Activated CD8-positive, alpha-beta T cell treated with anti-CD3 and anti-CD28 coated beads, Interleukin-2, amount 10 ng/mL, durations not matched to agents 7 days and 5 days (primary cell): ENCODE measurements at regions not wholly inside any gene's neighbourhood (a gene's known extent, or its start where the extent isn't known, plus 50 kb on each side); places are given as distances from the start of the nearest gene placed in this dataset.
"Not testable (repeated sequence)": the region's sequence is repeated elsewhere in the genome, so short reads cannot be mapped to it uniquely, and the experiment has no call there.

Experiments
- ATAC-seq: fragments of 150-1000 bp; cut with Tn5 transposase; one replicate; pipeline ENCODE4 v1.10.0; 2021; ENCODE audit warnings: moderate library complexity
- CTCF ChIA-PET: fragments of 350-600 bp; sonication (Branson Sonifier 250); formaldehyde crosslinking; loops from one replicate; lab custom pipeline; 2021; ENCODE audit warnings: antibody characterized with exemption; lab: Charles Lee
- POLR2A ChIA-PET: fragments of 350-600 bp; sonication (Branson Sonifier 250); formaldehyde crosslinking; loops from one replicate; lab custom pipeline; 2021; ENCODE audit warnings: antibody characterized with exemption; lab: Charles Lee
- DNase-seq: peaks from one replicate; pipeline ENCODE4 v3.0.0-alpha.2; 2020
- H3K27ac Mint-ChIP-seq: one replicate; pipeline ENCODE4 v1.8.0; 2021; ENCODE audit warnings: mild to moderate bottlenecking, mixed read lengths
- H3K27me3 Mint-ChIP-seq: one replicate; pipeline ENCODE4 v1.8.0; 2021; ENCODE audit warnings: low read depth, mixed read lengths
- H3K36me3 Mint-ChIP-seq: one replicate; pipeline ENCODE4 v1.8.0; 2021; ENCODE audit warnings: low read depth, mixed read lengths
- H3K4me1 Mint-ChIP-seq: one replicate; pipeline ENCODE4 v1.8.0; 2021; ENCODE audit warnings: low read depth, mixed read lengths
- H3K4me3 Mint-ChIP-seq: one replicate; pipeline ENCODE4 v1.8.0; 2021; ENCODE audit warnings: mild to moderate bottlenecking, mixed read lengths
- H3K9me3 Mint-ChIP-seq: one replicate; pipeline ENCODE4 v1.8.0; 2022; ENCODE audit warnings: mixed read lengths; ENCODE audit not compliant: insufficient read depth

DNA sequence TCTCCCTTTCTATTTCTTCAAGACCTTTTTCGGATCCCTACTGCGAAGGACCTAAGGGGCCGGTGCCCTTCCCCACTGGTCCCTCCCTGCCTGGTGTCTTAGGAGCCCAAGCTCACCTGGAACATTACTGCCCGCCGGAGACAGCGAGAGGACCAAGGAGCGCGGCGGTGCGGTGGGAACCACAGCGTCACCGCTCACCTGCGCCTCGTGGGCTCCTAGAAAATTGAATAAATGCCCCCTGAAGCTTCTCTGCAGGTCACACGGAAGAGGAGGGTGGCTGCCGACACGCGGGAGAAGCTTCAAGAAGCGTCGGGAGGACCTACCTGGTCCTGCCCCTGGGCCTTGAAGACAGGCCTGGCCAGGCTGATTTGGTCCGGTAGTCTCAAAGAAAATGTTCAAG is 65.2 kb downstream of the PPIAL4A start:
- POLR2A ChIA-PET: no interaction called here
- Mint-ChIP-seq H3K27ac (no peak overlapping the region), H3K4me1 (no peaks in the 10 kb centered on the region), H3K27me3 (no peaks in the 10 kb centered on the region), H3K36me3 (peaks cover 32% of the 10 kb centered on the region), H3K4me3 (no peak overlapping the region), H3K9me3 (no peaks in the 10 kb centered on the region)
- CTCF ChIA-PET: no interaction called here
- ATAC-seq (no peak), DNase-seq (no peak)

DNA sequence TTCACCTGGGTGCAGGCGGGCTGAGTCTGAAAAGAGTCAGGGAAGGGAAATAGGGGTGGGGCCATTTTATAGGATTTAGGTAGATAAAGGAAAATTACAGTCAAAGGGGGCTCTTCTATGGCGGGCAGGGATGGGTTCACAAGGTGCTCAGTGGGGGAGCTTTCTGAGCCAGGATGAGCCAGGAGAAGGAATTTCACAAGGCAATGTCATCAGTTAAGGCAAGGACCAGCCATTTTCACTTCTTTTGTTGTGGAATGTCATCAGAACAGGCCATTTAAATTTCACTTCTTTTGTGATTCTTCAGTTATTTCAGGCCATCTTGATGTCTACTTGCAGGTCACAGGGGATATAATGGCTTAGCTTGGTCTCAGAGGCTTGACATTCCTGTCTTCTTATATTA is 66.4 kb downstream of the PPIAL4A start:
- ATAC-seq, H3K4me3 Mint-ChIP-seq, H3K27me3 Mint-ChIP-seq, H3K4me1 Mint-ChIP-seq, H3K27ac Mint-ChIP-seq, POLR2A ChIA-PET, H3K9me3 Mint-ChIP-seq, CTCF ChIA-PET, DNase-seq: not testable (repeated sequence)
- H3K36me3 Mint-ChIP-seq: peaks cover 30% of the 10 kb centered on the region

DNA sequence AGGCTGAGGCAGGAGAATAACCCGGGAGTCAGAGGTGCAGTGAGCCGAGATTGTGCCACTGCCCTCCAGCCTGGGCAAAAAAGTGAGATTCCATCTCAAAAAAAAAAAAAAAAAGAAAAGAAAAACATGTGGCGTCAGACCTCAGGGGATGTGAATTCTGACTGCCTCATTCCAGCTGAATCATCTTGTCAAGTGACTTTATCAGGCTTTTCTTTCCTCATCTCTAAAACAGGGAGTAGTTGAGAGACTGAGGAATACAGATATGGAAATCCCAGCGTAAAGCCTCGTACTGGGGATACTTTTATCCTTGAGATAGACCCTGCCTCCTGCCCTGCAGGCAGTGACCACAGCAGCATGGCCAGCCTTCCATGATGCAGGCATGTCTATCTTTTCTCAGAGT is 76.4 kb downstream of the PPIAL4A start:
- DNase-seq, POLR2A ChIA-PET, CTCF ChIA-PET, H3K27ac Mint-ChIP-seq, H3K36me3 Mint-ChIP-seq, ATAC-seq, H3K4me3 Mint-ChIP-seq, H3K27me3 Mint-ChIP-seq, H3K9me3 Mint-ChIP-seq, H3K4me1 Mint-ChIP-seq: not testable (repeated sequence)

DNA sequence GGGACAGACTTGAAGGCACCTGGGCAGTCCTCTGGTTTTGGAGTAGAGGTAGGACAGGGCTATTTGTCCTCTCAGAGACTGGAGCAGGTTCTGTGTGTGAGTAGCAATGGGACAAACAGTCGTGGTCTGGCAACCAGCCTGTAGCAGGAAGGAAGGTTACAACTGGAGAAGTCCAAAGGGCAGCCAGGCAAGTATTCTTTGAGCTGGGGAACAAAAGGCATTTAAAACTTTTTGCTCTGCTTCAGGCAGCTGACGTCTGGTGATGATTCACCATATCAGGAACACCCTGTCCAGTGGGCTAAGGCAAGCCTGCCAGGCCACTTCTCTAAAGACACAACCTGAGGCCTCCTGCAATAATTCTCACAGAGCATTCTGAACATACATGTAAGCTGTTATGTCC is 83.3 kb downstream of the PPIAL4A start:
- H3K4me1 Mint-ChIP-seq, CTCF ChIA-PET, H3K9me3 Mint-ChIP-seq, H3K36me3 Mint-ChIP-seq, H3K27ac Mint-ChIP-seq, ATAC-seq, DNase-seq, H3K4me3 Mint-ChIP-seq, POLR2A ChIA-PET, H3K27me3 Mint-ChIP-seq: not testable (repeated sequence)

DNA sequence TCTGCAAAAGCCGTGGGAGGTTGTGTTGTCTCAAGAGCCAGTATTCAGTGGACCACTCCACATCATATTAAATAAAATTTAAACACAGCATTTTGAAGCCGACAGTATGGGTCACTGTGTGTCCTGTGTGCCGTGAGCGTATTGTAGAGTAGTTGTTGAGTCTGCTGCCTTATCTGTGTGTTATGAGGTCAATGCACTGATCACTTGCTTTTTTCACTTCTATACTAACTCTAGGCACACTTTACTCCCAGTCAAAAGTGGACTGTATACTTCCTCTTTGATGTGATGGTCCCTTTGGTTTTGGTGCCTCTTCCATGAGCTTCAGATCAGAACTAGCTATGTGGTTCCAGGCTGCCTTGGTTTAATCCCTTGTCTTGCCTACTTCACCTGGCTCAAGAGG is 84.3 kb downstream of the PPIAL4A start:
- H3K4me1 Mint-ChIP-seq, H3K27me3 Mint-ChIP-seq, H3K9me3 Mint-ChIP-seq, H3K27ac Mint-ChIP-seq, H3K4me3 Mint-ChIP-seq, POLR2A ChIA-PET, DNase-seq, ATAC-seq, CTCF ChIA-PET, H3K36me3 Mint-ChIP-seq: not testable (repeated sequence)

DNA sequence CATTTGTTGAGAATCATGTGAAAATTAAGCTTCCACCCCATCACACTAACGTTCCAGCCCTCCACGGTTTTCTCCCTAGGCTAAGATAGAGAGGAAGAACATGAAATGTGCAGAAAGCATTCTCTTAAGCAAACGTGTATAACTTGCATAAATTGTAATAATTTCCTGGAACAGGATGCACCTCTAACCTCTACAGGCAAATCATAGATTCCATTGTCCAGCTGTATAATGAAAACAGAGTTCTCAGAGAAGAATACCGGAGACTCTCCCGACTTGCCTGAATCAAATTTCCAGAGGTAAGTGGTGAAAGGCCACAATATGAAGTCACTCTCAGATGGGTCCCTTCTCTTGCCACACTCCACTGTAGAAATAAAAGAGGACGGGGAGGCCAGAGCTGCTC is 87.7 kb downstream of the PPIAL4A start:
- DNase-seq, H3K4me3 Mint-ChIP-seq, H3K27me3 Mint-ChIP-seq, H3K27ac Mint-ChIP-seq, POLR2A ChIA-PET, ATAC-seq, CTCF ChIA-PET, H3K9me3 Mint-ChIP-seq, H3K36me3 Mint-ChIP-seq, H3K4me1 Mint-ChIP-seq: not testable (repeated sequence)

DNA sequence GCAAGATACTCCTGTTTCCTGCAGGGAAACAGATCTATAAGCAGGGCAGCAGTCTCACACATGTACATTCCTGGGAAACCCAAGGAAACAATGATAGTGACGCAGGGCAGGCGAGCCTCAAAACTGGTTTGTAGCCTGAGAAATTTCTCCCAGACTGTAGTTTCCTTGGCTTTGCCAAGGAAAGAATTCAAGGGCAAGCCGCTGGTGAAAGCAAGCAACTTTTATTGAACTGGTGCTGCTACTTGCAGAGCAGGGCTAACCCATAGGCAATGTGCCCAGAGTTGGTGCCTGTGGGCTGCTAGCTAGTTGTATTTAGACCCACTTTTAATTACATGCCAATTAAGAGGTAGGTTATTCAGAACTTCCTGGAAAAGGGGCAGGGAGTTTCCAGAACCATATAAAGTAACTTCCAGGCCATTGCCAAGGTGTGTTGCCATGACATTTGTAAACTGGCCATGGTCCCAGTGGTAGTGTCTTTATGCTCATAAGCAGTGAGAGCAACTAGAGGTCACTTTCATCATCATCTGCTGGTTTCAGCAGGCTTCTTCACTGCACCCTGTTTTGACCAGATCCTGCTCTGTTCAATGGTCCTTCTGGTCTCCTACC is 92.0 kb downstream of the PPIAL4A start:
- H3K27me3 Mint-ChIP-seq, H3K9me3 Mint-ChIP-seq, H3K4me3 Mint-ChIP-seq, POLR2A ChIA-PET, DNase-seq, H3K36me3 Mint-ChIP-seq, ATAC-seq, CTCF ChIA-PET, H3K27ac Mint-ChIP-seq, H3K4me1 Mint-ChIP-seq: not testable (repeated sequence)

DNA sequence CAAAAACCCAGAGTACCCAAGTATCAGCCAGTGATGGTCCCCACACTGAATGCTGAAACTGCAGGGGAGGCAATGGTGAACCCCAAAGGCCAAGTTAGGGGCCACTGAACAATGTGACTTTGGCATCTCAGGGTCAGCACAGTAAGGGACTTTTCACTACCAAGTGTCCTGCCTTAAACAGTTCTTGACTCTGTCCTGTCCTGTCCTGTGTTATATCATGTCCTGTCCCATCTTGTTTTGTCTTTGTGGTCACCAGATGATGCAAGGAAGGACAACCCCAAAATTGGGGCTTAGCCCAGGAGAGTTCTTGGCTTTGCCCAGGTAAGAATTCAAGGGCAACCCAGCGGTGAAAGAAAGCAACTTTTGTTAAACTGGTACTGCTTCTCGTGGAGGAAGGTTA is 105.0 kb downstream of the PPIAL4A start:
- H3K36me3 Mint-ChIP-seq, CTCF ChIA-PET, H3K4me1 Mint-ChIP-seq, POLR2A ChIA-PET, H3K27ac Mint-ChIP-seq, H3K4me3 Mint-ChIP-seq, DNase-seq, H3K27me3 Mint-ChIP-seq, H3K9me3 Mint-ChIP-seq: not testable (repeated sequence)
- ATAC-seq: peak; percentile 19

DNA sequence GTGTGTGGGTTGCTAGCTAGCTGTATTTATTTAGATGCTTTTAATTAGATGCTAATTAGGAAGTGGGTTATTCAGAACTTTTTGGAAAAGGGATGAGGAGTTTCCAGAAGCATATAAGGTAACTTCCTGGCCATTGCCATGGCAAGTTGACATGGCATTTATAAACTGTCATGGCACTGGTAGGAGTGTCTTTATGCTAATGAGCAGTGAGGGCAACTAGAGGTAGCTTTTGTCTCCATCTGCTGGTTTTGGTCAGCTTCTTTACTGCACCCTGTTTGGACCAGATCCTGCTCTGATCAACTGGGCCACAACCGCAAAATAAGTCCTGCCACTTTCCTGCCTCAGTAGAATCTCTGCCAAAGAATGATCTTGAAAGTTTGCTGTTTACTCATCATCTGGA is 105.5 kb downstream of the PPIAL4A start:
- H3K4me3 Mint-ChIP-seq, H3K27me3 Mint-ChIP-seq, POLR2A ChIA-PET, H3K27ac Mint-ChIP-seq, DNase-seq, CTCF ChIA-PET, H3K4me1 Mint-ChIP-seq, H3K36me3 Mint-ChIP-seq, H3K9me3 Mint-ChIP-seq: not testable (repeated sequence)
- ATAC-seq: peak; percentile 96

DNA sequence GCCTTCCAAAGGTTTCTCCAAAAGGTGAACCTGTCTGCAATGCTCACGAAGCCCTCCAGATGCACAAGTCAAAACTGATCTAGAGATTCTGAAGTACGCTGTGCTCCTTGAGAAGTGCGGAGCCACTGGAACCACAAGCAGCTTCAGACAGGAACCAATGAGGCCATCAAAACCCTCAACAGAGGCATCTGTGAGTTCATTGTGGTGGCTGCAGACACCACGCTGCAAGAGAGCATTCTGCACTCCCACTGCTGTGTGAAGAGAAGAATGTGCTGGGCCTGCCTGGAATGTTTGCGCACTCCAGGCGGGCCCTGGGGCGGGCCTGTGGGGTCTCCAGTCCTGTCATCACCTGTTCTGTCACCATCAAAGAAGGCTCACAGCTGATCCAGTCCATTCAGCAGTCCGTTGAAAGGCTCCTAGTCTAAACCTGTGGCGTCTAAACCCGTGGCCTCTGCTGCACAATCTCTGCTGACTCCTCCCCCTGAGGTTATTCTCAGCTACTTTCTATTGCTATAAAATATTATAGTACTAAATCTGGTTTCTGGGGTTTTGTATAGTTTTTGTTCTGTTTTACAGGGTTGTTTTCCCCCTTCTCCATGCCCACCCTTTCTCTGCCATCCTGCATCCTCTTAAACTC is 111.6 kb downstream of the PPIAL4A start:
- H3K4me3 Mint-ChIP-seq, DNase-seq, POLR2A ChIA-PET, H3K9me3 Mint-ChIP-seq, H3K4me1 Mint-ChIP-seq, H3K27ac Mint-ChIP-seq, CTCF ChIA-PET, H3K27me3 Mint-ChIP-seq, H3K36me3 Mint-ChIP-seq: not testable (repeated sequence)
- ATAC-seq: peak; percentile 90

DNA sequence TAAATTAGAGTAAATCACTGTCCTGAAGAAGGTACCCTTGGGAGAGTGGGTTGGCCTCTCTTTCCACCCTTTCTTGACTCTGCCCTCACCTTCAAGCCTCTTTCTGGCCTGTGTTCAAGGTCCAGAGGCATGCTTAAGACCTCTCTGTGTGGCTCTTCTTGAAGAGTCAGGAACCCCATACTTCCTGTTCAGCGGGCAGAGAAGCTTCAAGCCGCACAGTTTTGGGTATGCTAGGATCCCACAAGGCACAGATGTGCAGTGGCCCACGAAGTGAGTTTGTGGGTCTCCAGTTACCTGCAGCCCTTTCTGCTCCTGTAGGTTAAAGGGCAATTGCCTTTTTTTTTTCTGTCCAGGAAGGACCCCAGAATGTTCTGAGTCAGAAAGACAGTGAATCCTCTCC is 113.7 kb downstream of the PPIAL4A start:
- H3K27me3 Mint-ChIP-seq, H3K36me3 Mint-ChIP-seq, CTCF ChIA-PET: not testable (repeated sequence)

DNA sequence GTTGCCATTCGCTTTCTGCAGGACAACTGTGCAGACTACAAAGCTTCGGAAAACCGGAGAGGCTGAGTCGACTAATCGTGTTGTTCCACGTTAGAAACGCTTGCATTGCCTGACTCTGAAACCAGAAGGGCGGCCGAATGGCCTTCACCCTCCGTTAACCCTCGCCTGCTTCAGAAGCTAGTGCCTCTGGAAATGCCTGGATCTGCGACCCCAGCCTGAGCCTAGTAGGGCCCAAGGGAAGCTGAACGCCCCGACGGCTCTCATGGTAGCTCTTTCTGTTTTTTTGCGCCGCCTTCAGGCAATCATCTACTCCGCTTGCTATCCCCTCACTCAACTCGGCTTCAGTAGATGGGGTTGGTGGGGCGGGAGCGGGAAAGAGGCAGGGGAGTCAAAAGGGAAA is 117.3 kb downstream of the PPIAL4A start:
- Mint-ChIP-seq H3K4me1 (peaks cover 20% of the 10 kb centered on the region), H3K27me3 (peaks cover 12% of the 10 kb centered on the region)
- POLR2A ChIA-PET, DNase-seq, ATAC-seq, H3K36me3 Mint-ChIP-seq, H3K4me3 Mint-ChIP-seq, CTCF ChIA-PET, H3K27ac Mint-ChIP-seq, H3K9me3 Mint-ChIP-seq: not testable (repeated sequence)

More for the DNA sequence above, 113.7 kb downstream of the PPIAL4A start:
- H3K4me3 Mint-ChIP-seq, POLR2A ChIA-PET, H3K27ac Mint-ChIP-seq, DNase-seq, H3K9me3 Mint-ChIP-seq: not testable (repeated sequence)
- ATAC-seq: peak; percentile 24
- H3K4me1 Mint-ChIP-seq: peaks cover 15% of the 10 kb centered on the region

DNA sequence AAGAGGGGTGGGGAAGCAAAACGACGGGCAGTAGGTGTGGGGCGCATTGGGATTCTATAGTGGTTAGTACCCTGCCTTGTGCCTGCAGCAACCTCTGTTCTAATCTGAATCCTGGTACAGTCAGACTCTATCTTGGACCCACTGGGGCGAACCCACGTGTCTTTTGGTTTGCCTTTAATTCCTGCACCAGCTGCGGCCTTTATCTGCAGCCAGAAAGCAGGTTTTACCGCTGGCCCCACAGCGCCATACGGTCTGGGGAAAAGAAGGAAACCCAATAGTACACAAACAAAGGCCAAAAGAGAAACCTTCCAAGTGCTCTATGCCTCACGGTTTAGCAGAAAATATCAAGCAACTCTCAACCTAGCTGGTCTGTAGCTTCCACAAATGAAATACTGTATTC is 118.2 kb downstream of the PPIAL4A start:
- DNase-seq, H3K9me3 Mint-ChIP-seq, H3K27ac Mint-ChIP-seq, ATAC-seq, POLR2A ChIA-PET, CTCF ChIA-PET, H3K36me3 Mint-ChIP-seq: not testable (repeated sequence)
- peaks cover 20% of the 10 kb centered on the region for H3K4me1 Mint-ChIP-seq
- peaks cover 12% of the 10 kb centered on the region for H3K27me3 Mint-ChIP-seq
- peak overlapping the region; percentile 71 for H3K4me3 Mint-ChIP-seq
